ENCODE measurements at regions not wholly inside any gene's neighbourhood (a gene's known extent, or its start where the extent isn't known, plus 50 kb on each side); places are given as distances from the start of the nearest gene placed in this dataset.

DNA sequence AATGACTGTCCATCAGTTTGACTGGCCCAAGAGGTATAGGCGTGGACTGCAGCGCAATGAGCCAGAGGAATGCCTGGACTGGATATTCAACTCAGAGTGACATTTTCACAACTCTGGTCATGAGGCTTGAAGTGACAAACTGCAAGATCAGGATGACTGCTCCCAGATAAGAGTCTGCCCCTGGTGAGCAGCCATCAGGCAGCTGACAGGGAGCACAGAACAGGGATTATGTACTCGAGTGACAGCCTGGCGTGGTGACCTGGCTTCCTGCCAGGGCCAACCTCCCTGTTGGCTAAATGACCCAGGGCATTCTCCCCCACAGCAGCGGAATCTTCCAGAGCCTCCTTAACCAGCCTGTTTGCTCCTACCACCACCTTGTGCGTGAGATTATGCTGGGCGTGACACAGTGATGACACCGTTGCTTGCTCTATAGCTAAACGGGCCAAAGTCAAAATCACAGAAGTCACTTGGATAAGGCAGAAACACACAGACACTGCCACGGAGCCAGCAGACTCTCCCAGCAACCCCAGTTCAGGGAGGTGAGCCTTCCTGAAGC, 209.1 kb upstream of the JARID2 start (continued):
- no peak for TF ChIP-seq THAP11 (CRISPR knock-in tag; IDR thresholded peaks at IDR 0.05)
- TF ChIP-seq, protein P1, sequence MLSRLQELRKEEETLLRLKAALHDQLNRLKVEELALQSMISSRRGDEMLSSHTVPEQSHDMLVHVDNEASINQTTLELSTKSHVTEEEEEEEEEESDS (CRISPR knock-in tag; IDR thresholded peaks at IDR 0.05; ENCODE audit: borderline replicate concordance), result no peak
- TF ChIP-seq SRF (IDR thresholded peaks at IDR 0.05; ENCODE audit: low read depth, low read length), result no peak
- no peak for TF ChIP-seq ZNF674 (CRISPR knock-in tag; IDR thresholded peaks at IDR 0.05; ENCODE audit: low read depth)
- no peak for TF ChIP-seq JUND (CRISPR knock-in tag; IDR thresholded peaks at IDR 0.05)
- TF ChIP-seq ZBTB7A (CRISPR knock-in tag; IDR thresholded peaks at IDR 0.05), result no peak
- no peak for TF ChIP-seq RFX5 (IDR thresholded peaks at IDR 0.05; ENCODE audit: low read depth, low read length)
- TF ChIP-seq, protein P2, sequence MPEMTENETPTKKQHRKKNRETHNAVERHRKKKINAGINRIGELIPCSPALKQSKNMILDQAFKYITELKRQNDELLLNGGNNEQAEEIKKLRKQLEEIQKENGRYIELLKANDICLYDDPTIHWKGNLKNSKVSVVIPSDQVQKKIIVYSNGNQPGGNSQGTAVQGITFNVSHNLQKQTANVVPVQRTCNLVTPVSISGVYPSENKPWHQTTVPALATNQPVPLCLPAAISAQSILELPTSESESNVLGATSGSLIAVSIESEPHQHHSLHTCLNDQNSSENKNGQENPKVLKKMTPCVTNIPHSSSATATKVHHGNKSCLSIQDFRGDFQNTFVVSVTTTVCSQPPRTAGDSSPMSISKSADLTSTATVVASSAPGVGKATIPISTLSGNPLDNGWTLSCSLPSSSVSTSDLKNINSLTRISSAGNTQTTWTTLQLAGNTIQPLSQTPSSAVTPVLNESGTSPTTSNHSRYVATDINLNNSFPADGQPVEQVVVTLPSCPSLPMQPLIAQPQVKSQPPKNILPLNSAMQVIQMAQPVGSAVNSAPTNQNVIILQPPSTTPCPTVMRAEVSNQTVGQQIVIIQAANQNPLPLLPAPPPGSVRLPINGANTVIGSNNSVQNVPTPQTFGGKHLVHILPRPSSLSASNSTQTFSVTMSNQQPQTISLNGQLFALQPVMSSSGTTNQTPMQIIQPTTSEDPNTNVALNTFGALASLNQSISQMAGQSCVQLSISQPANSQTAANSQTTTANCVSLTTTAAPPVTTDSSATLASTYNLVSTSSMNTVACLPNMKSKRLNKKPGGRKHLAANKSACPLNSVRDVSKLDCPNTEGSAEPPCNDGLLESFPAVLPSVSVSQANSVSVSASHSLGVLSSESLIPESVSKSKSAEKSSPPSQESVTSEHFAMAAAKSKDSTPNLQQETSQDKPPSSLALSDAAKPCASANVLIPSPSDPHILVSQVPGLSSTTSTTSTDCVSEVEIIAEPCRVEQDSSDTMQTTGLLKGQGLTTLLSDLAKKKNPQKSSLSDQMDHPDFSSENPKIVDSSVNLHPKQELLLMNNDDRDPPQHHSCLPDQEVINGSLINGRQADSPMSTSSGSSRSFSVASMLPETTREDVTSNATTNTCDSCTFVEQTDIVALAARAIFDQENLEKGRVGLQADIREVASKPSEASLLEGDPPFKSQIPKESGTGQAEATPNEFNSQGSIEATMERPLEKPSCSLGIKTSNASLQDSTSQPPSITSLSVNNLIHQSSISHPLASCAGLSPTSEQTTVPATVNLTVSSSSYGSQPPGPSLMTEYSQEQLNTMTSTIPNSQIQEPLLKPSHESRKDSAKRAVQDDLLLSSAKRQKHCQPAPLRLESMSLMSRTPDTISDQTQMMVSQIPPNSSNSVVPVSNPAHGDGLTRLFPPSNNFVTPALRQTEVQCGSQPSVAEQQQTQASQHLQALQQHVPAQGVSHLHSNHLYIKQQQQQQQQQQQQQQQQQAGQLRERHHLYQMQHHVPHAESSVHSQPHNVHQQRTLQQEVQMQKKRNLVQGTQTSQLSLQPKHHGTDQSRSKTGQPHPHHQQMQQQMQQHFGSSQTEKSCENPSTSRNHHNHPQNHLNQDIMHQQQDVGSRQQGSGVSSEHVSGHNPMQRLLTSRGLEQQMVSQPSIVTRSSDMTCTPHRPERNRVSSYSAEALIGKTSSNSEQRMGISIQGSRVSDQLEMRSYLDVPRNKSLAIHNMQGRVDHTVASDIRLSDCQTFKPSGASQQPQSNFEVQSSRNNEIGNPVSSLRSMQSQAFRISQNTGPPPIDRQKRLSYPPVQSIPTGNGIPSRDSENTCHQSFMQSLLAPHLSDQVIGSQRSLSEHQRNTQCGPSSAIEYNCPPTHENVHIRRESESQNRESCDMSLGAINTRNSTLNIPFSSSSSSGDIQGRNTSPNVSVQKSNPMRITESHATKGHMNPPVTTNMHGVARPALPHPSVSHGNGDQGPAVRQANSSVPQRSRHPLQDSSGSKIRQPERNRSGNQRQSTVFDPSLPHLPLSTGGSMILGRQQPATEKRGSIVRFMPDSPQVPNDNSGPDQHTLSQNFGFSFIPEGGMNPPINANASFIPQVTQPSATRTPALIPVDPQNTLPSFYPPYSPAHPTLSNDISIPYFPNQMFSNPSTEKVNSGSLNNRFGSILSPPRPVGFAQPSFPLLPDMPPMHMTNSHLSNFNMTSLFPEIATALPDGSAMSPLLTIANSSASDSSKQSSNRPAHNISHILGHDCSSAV (CRISPR knock-in tag; IDR thresholded peaks at IDR 0.05; ENCODE audit: borderline replicate concordance), result no peak
- TF ChIP-seq ZNF180 (CRISPR knock-in tag; IDR thresholded peaks at IDR 0.05; ENCODE audit: borderline replicate concordance, low read depth), result no peak
- TF ChIP-seq, protein P3, sequence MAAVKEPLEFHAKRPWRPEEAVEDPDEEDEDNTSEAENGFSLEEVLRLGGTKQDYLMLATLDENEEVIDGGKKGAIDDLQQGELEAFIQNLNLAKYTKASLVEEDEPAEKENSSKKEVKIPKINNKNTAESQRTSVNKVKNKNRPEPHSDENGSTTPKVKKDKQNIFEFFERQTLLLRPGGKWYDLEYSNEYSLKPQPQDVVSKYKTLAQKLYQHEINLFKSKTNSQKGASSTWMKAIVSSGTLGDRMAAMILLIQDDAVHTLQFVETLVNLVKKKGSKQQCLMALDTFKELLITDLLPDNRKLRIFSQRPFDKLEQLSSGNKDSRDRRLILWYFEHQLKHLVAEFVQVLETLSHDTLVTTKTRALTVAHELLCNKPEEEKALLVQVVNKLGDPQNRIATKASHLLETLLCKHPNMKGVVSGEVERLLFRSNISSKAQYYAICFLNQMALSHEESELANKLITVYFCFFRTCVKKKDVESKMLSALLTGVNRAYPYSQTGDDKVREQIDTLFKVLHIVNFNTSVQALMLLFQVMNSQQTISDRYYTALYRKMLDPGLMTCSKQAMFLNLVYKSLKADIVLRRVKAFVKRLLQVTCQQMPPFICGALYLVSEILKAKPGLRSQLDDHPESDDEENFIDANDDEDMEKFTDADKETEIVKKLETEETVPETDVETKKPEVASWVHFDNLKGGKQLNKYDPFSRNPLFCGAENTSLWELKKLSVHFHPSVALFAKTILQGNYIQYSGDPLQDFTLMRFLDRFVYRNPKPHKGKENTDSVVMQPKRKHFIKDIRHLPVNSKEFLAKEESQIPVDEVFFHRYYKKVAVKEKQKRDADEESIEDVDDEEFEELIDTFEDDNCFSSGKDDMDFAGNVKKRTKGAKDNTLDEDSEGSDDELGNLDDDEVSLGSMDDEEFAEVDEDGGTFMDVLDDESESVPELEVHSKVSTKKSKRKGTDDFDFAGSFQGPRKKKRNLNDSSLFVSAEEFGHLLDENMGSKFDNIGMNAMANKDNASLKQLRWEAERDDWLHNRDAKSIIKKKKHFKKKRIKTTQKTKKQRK (IDR thresholded peaks at IDR 0.05; ENCODE audit: low read length), result no peak
- TF ChIP-seq, protein P4, sequence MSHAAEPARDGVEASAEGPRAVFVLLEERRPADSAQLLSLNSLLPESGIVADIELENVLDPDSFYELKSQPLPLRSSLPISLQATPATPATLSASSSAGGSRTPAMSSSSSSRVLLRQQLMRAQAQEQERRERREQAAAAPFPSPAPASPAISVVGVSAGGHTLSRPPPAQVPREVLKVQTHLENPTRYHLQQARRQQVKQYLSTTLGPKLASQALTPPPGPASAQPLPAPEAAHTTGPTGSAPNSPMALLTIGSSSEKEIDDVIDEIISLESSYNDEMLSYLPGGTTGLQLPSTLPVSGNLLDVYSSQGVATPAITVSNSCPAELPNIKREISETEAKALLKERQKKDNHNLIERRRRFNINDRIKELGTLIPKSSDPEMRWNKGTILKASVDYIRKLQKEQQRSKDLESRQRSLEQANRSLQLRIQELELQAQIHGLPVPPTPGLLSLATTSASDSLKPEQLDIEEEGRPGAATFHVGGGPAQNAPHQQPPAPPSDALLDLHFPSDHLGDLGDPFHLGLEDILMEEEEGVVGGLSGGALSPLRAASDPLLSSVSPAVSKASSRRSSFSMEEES (CRISPR knock-in tag; IDR thresholded peaks at IDR 0.05), result peak; percentile 68
- TF ChIP-seq ZFX (CRISPR knock-in tag; IDR thresholded peaks at IDR 0.05; ENCODE audit: low read depth), result no peak
- TF ChIP-seq ZNF446 (CRISPR knock-in tag; IDR thresholded peaks at IDR 0.05), result no peak
- TF ChIP-seq, protein P5, sequence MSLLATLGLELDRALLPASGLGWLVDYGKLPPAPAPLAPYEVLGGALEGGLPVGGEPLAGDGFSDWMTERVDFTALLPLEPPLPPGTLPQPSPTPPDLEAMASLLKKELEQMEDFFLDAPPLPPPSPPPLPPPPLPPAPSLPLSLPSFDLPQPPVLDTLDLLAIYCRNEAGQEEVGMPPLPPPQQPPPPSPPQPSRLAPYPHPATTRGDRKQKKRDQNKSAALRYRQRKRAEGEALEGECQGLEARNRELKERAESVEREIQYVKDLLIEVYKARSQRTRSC (CRISPR knock-in tag; IDR thresholded peaks at IDR 0.05; ENCODE audit: low read depth), result no peak

All from HepG2 (cell line).